IgD-negative memory B cell (primary cell): ENCODE measurements at regions not wholly inside any gene's neighbourhood (a gene's known extent, or its start where the extent isn't known, plus 50 kb on each side); places are given as distances from the start of the nearest gene placed in this dataset.

Experiments used
- H3K27ac Mint-ChIP-seq, 3 donors: one replicate each; pipeline ENCODE4 v1.8.0; 2020 to 2022; ENCODE audit warnings: mild to moderate bottlenecking in 3 of 3, mixed read lengths in 3 of 3, moderate library complexity in 1 of 3
- H3K27me3 Mint-ChIP-seq: one replicate; pipeline ENCODE4 v1.8.0; 2021; ENCODE audit warnings: mixed read lengths
- H3K36me3 Mint-ChIP-seq: one replicate; pipeline ENCODE4 v1.8.0; 2020; ENCODE audit warnings: mild to moderate bottlenecking, mixed read lengths
- H3K4me1 Mint-ChIP-seq, 3 donors: one replicate each; pipeline ENCODE4 v1.8.0; 2020 to 2022; ENCODE audit warnings: mixed read lengths in 3 of 3, mild to moderate bottlenecking in 1 of 3
- H3K4me3 Mint-ChIP-seq, 4 donors: one replicate each; pipeline ENCODE4 v1.8.0; 2020 to 2022; ENCODE audit warnings: mild to moderate bottlenecking in 4 of 4, mixed read lengths in 4 of 4, moderate library complexity in 3 of 4
- H3K9me3 Mint-ChIP-seq, 3 donors: one replicate each; pipeline ENCODE4 v1.8.0; 2020 to 2021; ENCODE audit warnings: mixed read lengths in 3 of 3, mild to moderate bottlenecking in 1 of 3

DNA sequence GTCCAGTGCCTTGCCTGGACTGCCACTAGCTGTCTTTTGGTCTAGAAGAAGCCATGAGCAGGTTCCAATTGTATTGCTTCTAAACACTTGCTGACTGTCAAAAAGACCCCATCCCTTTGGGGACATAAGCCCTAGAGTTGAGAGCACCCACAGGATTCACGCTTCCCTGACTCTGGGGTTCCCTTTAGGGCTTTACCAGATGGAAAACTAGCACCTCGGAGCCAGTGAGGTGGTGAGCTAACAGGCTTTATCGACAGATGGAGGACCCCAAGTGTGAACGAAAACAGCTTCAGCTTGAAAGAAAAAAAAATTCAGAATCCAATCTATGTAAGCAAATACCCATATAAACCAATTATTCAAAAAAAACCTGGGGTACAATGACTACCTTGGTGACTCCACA is 90.8 kb downstream of the NAA11 start:
- Mint-ChIP-seq H3K4me1 (no peaks in the 10 kb centered on the region), H3K27me3 (peaks cover 6% of the 10 kb centered on the region), H3K27ac (no peak overlapping the region), H3K9me3 (no peaks in the 10 kb centered on the region), H3K4me3 (no peak overlapping the region), H3K36me3 (no peaks in the 10 kb centered on the region)

DNA sequence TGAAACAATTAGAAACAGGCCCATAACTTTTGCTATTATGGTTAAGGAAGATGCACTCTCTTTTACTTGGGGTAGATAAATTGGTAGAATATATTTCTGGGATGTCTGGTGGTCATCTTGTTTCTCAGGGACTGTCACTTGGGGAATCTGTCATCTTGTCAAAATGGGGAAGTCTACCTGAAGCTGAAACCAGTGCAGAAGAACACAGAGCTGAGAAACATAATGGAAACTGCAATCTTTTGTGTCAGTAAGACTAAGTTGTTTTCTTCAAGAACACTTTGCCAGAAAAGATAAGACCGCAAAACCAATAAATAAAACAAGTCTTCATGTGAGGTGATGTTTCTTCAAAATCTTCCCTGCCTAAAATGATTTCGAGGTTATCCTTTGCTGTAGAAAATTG is 92.0 kb downstream of the NAA11 start:
- no peaks in the 10 kb centered on the region for H3K4me1 Mint-ChIP-seq

DNA sequence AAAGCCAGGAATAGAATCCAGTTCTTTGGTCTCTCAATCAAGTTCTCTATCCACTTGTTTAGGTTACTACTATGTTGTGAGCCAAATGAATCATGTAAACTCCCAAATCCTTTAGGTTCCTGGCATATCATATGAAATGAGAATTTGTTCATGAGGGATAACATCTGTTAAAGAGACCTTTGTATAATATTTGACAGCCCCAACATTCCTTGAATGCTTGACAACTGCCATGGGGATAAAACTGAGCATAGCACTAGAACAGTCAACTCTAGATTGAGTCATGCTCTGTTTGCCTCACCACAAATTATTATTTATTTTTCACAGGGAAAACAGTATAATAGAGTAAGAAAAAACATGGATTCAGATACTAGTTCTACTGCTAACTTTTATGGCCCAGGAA is 93.3 kb downstream of the NAA11 start:
- H3K27me3 Mint-ChIP-seq, result no peaks in the 10 kb centered on the region
- no peaks in the 10 kb centered on the region for H3K4me1 Mint-ChIP-seq
- no peaks in the 10 kb centered on the region for H3K36me3 Mint-ChIP-seq
- H3K4me3 Mint-ChIP-seq, result no peak overlapping the region
- no peak overlapping the region for H3K27ac Mint-ChIP-seq
- H3K9me3 Mint-ChIP-seq, result no peaks in the 10 kb centered on the region

More for the DNA sequence above, 92.0 kb downstream of the NAA11 start:
- Mint-ChIP-seq H3K27ac (no peak overlapping the region), H3K9me3 (no peaks in the 10 kb centered on the region), H3K36me3 (no peaks in the 10 kb centered on the region), H3K4me3 (no peak overlapping the region), H3K27me3 (peaks cover 2% of the 10 kb centered on the region)

DNA sequence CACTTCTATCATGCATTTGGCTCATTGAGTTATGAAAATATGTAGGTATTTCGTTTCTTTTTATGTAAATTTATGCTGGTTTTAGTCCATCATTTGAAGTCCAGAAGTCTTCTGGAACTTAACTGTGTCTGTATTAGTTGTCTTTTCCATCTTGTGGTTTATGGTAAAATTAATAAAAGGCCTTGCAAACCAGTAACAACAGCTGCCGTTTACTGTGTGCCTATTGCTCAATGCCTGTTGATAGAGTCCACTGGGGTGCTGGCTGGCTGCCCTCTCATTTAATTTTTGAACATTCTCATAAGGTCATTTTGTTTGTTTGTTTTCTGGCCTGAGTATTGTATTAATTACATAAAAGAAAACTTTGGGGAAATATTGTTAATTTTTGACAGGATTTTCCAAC is 98.0 kb downstream of the NAA11 start:
- H3K9me3 Mint-ChIP-seq, result peaks cover 0 to 7% (median 4%) of the 10 kb centered on the region in 3 donors
- H3K4me3 Mint-ChIP-seq, result no peak overlapping the region
- no peak overlapping the region for H3K27ac Mint-ChIP-seq
- H3K36me3 Mint-ChIP-seq, result no peaks in the 10 kb centered on the region
- peaks cover 0 to 1% (median 0%) of the 10 kb centered on the region in 3 donors for H3K4me1 Mint-ChIP-seq
- H3K27me3 Mint-ChIP-seq, result no peaks in the 10 kb centered on the region

DNA sequence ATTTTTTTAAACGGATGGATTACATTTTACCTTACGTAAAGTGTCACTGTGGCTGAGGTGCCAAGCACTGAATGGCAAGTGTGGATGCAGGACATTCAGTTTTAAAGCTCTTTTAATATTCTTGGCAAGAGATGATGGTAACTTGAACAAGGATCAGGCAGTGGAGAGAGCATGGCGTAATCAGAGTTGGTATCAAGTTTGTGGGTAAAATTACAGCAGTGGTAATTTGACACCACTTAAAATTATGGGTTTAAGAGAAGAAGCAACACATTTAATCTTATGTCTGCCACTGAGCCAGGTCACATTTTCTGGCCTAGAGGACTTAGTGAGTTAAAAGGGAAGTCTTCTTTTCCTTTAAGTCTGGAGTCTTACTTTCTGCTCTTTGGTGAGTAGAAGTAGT is 100.5 kb downstream of the NAA11 start:
- Mint-ChIP-seq H3K27me3 (no peaks in the 10 kb centered on the region), H3K9me3 (peaks cover 0 to 7% (median 4%) of the 10 kb centered on the region in 3 donors), H3K27ac (no peak overlapping the region), H3K36me3 (no peaks in the 10 kb centered on the region), H3K4me1 (peaks cover 0 to 1% (median 0%) of the 10 kb centered on the region in 3 donors), H3K4me3 (peak overlapping the region in 1 of 4 donors; percentile 8)

DNA sequence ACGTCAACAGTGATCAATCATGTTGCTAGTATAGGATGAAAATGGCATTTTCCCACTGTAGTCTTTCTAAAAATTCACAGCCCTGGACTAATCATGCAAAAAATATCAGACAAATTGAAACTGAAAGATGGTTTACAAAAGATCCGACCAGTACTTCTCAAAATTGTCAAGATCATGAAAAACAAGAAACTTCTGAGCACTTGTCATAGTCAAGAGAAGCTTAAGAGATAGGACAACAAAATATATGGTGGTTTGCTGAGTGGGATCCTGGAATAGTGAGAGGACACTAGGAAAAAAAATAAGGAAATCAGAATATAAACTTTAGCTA is 101.1 kb downstream of the NAA11 start:
- H3K4me1 Mint-ChIP-seq, result peaks cover 0 to 1% (median 0%) of the 10 kb centered on the region in 3 donors
- no peaks in the 10 kb centered on the region for H3K27me3 Mint-ChIP-seq
- H3K27ac Mint-ChIP-seq, result no peak overlapping the region
- H3K9me3 Mint-ChIP-seq, result peaks cover 0 to 7% (median 4%) of the 10 kb centered on the region in 3 donors
- H3K4me3 Mint-ChIP-seq, result peak overlapping the region in 1 of 4 donors; percentile 71
- no peaks in the 10 kb centered on the region for H3K36me3 Mint-ChIP-seq

DNA sequence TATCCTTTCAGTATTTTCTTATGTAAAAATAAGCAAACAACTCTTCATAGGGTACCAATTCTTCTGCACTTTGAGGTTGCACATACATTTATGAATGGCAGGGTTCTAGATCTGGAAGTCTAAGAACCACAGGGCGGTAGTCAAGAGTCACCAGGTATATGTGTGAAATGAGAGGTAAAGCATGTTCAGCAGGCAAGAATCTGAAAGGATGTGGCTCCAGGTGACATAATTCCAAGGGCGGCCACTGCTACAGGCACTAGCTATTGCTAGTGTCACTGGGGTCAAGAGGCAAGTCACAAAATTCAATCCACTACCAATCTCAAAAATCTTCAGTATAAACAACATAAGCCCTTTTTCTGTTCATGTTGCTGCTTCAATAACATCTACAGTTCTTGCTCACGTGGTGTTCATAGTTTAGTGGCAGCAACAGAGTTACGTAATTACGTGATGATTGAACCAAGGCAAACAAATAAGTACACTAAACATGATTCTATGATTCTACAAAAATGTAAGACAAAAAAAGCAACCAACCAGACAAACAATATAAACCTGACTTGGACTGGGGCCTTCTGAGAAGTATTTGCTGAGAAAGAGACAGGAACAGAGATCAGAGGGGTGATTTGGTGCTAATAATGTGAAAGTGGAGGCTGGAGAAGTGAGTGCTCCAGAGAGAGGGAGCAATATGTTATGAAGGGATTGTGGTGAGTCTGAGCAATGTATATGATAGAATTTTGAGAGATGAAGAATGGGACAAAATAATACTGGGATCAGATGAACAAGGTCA is 101.7 kb downstream of the NAA11 start:
- Mint-ChIP-seq H3K9me3 (peaks cover 0 to 7% (median 4%) of the 10 kb centered on the region in 3 donors), H3K27ac (no peak overlapping the region), H3K4me3 (peak overlapping the region in 1 of 4 donors; percentile 71), H3K36me3 (no peaks in the 10 kb centered on the region), H3K4me1 (peaks cover 0 to 1% (median 0%) of the 10 kb centered on the region in 3 donors), H3K27me3 (no peaks in the 10 kb centered on the region)

DNA sequence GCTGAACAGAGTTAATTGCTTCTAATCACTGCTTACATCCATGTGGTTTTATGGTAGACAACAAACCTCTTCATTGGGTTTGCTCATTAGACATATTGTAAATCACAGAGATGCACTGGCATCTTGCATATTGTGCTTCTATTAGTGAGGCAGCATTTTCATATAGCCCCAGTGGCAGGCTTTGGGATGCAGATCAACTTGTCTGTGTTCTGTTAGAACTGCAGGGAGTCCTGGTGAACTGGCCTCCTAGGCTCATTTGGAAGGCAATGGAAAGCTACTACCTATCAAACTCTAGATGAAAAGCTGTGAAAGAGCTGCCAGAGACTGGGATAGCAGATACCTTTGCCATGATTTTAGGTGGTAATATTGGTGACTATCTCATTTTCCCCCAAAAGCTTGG is 108.8 kb downstream of the NAA11 start:
- no peaks in the 10 kb centered on the region for H3K9me3 Mint-ChIP-seq
- no peak overlapping the region for H3K4me3 Mint-ChIP-seq
- no peaks in the 10 kb centered on the region for H3K36me3 Mint-ChIP-seq
- H3K4me1 Mint-ChIP-seq, result no peaks in the 10 kb centered on the region
- H3K27me3 Mint-ChIP-seq, result no peaks in the 10 kb centered on the region
- no peak overlapping the region for H3K27ac Mint-ChIP-seq

DNA sequence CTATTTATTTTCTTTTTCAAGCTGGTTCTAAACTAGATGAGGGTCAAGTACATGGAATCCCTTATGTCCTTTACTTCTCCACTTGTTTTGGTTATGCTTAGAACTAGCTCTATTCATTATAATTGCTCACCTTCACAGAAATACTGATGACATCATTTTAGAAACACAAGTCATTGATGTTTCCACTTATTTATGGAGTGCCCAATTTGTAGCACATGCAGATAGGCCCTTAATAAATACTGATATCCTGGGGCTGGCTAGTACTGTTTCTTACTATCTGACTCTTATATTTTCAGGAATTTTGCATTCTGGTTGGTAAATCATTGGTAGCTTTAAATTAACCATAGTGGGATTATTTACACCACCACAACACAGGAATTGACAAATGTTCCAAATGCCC is 112.2 kb downstream of the NAA11 start:
- Mint-ChIP-seq H3K27me3 (no peaks in the 10 kb centered on the region), H3K36me3 (no peaks in the 10 kb centered on the region), H3K4me1 (peaks cover 0 to 5% (median 0%) of the 10 kb centered on the region in 3 donors), H3K9me3 (no peaks in the 10 kb centered on the region), H3K4me3 (no peak overlapping the region), H3K27ac (no peak overlapping the region)

DNA sequence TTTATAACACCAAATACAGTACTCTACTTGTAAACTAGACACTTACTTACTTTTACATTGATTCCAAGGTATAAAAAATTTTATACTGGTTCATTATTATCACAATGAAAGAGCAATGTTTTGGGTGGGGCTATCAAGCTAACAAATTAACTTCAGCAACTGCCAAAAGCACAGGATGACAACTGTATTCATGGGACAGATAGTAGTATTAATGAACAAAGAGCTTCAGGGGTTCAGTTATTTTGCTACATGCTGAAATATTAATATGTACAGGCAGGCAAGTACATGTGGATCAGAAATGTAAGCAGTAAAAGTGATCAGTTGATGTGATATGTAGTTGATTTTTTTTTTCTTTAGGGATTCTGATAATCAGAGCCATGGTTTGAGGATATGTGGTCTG is 112.9 kb downstream of the NAA11 start:
- peaks cover 0 to 5% (median 0%) of the 10 kb centered on the region in 3 donors for H3K4me1 Mint-ChIP-seq

DNA sequence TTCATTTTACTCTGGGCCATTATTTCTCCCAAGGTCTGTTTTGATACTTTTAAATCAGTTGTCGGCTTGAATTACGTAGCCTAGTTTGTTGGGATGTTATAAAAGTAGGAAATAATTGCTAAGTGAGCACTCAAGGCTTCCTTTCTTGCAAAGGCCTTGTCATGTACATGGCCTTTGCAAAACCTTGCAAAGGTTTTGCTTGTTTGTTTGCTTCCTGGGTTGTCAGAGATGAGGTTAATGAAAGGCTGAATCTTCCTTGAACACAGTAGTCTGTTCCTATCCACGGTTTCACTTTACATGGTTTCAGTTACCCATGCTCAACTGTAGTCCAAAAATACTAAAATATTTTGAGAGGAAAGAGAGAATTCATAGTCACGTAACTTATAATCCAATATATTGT is 113.5 kb downstream of the NAA11 start:
- Mint-ChIP-seq H3K27me3 (no peaks in the 10 kb centered on the region), H3K27ac (no peak overlapping the region), H3K36me3 (no peaks in the 10 kb centered on the region), H3K4me3 (no peak overlapping the region), H3K9me3 (no peaks in the 10 kb centered on the region), H3K4me1 (peaks cover 0 to 5% (median 0%) of the 10 kb centered on the region in 3 donors)

More for the DNA sequence above, 112.9 kb downstream of the NAA11 start:
- Mint-ChIP-seq H3K9me3 (no peaks in the 10 kb centered on the region), H3K27ac (no peak overlapping the region), H3K4me3 (no peak overlapping the region), H3K27me3 (no peaks in the 10 kb centered on the region), H3K36me3 (no peaks in the 10 kb centered on the region)

DNA sequence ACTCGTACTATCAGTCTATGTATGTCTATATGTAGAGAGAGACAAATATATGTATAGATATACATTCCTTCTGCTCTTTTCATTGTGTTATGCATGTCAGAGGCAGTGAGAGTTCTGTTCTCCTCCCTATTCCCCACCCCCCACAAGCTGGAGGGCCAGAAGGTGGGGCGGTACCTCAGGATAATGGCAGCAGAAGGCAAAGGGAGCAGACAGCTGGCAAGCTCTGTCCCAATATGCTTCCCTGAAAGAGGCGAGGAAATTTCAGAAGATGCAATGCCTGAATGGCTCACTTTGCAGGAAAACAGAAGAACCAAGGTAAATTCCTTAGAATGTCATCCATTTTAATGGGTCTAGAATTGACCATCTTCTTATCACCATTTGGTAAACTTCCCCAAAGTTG is 114.4 kb downstream of the NAA11 start:
- no peak overlapping the region for H3K27ac Mint-ChIP-seq
- H3K4me3 Mint-ChIP-seq, result no peak overlapping the region
- peaks cover 0 to 5% (median 0%) of the 10 kb centered on the region in 3 donors for H3K4me1 Mint-ChIP-seq
- H3K9me3 Mint-ChIP-seq, result peaks cover 0 to 6% (median 0%) of the 10 kb centered on the region in 3 donors
- H3K27me3 Mint-ChIP-seq, result no peaks in the 10 kb centered on the region
- no peaks in the 10 kb centered on the region for H3K36me3 Mint-ChIP-seq

DNA sequence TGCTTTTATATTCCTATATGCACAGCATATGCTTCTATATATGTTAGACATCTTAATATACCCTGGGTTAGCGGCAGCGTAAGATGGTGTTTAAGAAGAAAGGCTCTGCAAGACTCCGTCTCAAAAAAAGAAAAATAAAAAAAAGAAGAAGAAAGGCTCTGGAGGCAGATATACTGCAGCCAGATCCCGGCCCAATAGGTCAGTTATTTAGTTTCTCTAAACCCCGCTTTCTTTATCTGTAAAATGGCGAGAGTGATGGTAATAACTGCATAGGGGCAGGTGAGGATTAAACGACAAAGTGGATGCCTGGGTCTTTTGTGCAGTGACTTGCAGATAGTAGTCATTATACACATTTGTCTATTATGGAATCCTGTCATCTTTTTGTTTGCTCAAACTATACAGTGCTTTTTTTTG is 115.2 kb downstream of the NAA11 start:
- Mint-ChIP-seq H3K9me3 (peaks cover 0 to 7% (median 0%) of the 10 kb centered on the region in 3 donors), H3K36me3 (no peaks in the 10 kb centered on the region), H3K4me1 (peaks cover 0 to 5% (median 0%) of the 10 kb centered on the region in 3 donors), H3K4me3 (no peak overlapping the region), H3K27me3 (no peaks in the 10 kb centered on the region), H3K27ac (no peak overlapping the region)

DNA sequence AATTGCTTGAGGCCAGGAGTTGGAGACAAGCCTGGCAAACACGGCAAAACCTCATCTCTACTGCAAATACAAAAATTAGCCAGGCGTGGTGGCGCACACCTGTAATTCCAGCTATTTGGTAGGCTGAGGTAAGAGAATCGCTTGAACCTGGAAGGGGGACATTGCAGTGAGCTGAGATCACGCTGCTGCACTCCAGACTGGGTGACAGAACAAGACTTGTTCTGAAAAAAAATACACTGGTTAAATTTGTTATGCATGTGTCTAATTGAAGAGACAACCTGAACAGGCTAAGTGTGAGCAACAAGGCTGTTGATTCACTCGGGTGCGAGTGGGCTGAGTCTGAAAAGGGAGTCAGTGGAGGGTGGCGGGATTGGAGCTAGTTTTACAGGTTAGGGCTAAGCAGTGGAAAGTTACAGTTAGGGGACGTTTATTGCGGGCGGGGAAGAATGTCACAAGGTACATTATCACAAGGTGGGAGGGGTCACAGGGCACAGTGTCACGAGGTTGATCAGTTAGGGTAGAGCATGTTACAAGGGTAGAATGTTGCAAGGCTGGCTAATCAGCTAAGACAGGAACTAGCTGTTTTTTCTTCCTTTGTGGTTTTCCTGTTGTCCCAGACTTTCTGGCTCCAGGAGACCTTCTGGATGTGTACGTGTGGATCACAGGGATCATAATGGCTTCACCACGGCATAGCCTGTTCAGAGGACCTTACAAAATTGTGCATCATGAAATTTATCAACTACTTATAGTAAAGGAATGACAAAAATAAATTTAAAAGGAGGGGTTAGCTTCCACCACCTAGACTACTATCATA is 115.8 kb downstream of the NAA11 start:
- H3K4me1 Mint-ChIP-seq, result peaks cover 0 to 5% (median 0%) of the 10 kb centered on the region in 3 donors
- H3K4me3 Mint-ChIP-seq, result no peak overlapping the region
- peaks cover 0 to 7% (median 4%) of the 10 kb centered on the region in 3 donors for H3K9me3 Mint-ChIP-seq
- peaks cover 3% of the 10 kb centered on the region for H3K27me3 Mint-ChIP-seq
- no peak overlapping the region for H3K27ac Mint-ChIP-seq
- H3K36me3 Mint-ChIP-seq, result no peaks in the 10 kb centered on the region

DNA sequence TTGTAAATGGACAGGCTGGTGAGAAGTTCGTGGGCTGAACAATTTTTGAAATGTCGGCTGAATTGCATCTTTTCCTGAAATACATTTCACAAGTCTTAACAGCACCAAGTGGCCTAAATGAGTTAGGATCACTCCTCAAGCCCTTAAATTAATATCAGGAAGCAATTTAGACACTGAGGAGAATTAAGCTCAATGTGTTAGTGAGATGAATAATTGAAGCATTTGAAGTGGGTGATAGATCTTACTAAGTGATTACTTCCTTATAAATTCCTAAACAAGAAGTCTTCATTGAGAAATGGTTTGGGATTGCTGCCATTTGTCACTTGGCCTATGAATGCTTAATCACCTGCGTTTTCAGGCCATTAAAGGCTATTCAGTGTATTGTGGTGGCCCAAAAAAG is 116.8 kb downstream of the NAA11 start:
- Mint-ChIP-seq H3K27me3 (peaks cover 3% of the 10 kb centered on the region), H3K36me3 (no peaks in the 10 kb centered on the region), H3K4me3 (no peak overlapping the region), H3K9me3 (peaks cover 0 to 7% (median 6%) of the 10 kb centered on the region in 3 donors), H3K4me1 (peaks cover 0 to 5% (median 0%) of the 10 kb centered on the region in 3 donors), H3K27ac (no peak overlapping the region)
